ENCODE measurements at regions not wholly inside any gene's neighbourhood (a gene's known extent, or its start where the extent isn't known, plus 50 kb on each side); places are given as distances from the start of the nearest gene placed in this dataset.

DNA sequence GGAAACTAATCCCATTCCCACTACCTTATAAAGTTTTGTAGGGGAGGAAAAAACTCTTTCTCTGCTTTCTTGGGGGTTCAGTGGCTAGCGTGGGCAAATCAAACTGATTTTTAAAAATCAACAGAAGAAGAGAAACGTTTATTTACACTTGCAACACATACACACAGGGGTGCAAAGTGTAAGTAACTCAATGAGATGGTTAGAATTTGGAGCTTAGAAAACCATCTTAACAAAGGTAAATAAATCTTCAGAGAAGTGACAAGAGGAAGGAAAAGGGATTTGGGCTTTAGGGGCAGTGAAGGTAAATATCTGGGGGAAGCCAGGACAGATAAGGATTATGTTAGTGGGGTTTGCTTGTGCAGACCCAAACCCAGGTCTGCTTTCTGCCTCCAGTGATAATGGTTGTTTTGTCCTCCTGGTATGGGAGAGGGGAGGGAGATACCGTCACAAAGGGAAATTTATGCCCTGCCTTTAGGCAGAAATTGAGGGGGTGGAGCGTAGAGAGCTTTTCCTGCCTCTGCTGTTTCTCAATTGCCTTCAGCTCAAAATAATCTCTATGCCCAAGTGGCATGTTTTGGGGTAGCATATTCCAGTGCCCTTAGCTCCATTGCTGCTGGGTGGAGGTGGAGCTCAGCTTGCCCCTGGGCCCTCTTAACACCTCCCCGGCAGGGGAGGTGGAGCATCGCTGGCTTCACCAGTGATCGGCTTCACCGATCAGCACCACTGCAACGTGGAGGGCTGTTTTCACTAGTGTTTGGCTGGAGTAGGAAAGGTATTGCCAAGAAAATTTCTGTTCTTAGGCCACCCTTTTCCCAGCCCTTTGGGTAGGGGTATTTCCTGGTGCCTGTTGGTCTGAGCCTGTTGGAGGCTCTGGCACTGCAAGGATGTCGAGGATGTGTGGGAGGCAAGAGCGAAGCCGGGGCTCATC lies 92.2 kb downstream of the TEX51 start:
- DNase-seq = no peak

DNA sequence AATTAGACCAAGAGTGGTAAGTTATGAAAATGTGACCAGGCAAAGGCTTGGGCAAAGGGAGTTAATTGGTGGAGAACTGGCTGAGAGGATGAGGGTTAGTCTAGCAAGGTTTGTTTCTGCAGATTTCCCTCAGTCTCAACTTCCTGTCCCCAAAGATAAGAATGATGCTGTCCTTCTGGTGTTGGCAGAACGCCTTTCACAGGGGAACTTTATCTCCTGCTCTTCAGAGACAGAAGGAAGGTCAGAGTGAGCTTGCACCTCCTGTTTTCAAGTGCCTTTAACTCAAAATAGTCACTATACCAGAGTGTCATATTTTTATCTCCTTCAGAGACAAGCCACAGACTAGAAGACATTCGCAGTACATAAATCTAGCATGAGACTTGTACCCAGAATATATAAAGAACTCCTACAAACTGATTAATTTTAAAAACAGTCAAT lies 95.7 kb downstream of the TEX51 start:
- no peak for DNase-seq

DNA sequence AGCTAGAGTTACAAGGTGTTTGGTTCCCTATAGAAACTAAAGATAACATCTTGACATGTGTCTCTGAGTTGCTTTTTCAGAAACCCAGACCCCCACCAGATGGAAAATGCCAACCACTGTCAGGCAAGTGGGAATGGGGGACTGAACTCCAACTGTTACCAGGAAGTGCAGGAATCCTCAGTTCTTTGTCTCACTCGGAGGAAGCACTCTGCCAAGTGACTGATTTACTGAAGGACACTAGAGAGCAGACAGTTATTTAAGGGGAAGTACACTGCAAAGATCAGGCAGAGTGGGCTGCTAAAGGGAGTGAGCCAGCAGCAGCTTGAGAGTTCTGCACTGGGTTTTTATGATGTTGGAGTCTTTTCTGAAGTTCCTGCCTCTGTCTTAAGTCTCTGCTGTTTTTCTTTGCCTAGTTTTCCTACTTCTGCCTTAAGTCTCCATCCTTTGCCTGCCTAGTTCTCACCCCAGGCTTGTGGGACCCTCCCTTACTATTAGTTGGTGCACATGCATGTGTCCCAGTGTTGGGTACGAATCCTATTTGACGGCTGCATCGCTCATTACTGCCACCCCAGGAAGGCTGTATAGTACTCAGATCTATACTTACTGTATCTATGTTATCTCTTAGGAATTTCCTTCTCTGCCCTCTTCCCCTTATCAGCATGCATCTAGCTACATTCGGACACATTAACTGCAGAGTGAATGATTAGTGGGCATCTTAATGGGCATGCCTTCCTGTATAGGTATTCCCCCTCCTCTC lies 97.1 kb downstream of the TEX51 start:
- DNase-seq = no peak

DNA sequence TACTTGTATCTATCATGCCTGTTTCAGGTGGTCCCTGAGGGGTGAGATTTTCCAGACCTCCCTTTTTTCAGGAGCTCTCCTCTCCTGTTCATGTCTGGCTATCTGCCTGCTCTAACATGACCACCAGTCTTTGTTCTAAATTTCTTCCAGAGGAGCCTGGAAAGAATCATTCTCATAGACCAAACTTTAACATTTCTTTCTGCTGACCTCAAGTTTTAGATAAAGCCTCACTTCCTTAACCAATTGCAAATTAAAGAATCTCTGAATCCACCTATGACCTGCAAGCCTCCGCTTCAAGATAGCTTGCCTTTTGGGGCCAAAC lies 97.6 kb downstream of the TEX51 start:
- no peak for DNase-seq

Measured in fibroblast of skin of scalp (primary cell).